ENCODE measurements at regions not wholly inside any gene's neighbourhood (a gene's known extent, or its start where the extent isn't known, plus 50 kb on each side); places are given as distances from the start of the nearest gene placed in this dataset.

DNA sequence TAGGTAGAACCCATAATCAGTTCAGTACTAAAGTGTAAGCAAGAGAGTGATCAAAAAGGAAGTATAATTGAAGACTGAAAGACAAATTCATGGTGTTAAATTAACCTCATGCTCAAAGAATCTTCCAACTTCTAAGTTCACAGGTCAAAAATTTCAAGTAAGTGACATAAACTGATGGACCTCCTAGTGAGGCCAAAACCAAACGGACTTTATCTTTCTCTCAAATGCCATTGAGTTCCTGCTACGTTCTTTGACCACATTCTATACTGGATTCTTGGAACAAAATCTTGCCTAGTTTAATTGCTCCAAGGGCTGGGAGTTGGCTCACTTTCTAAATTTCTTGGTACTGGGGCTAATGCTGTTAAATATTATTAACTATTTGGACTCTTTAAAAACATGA, 794.9 kb downstream of the TLE4 start (continued):
- no peak for TF ChIP-seq EP300 (IDR thresholded peaks at IDR 0.05; ENCODE audit: borderline replicate concordance in 1 of 2, control insufficient read depth in 1 of 2, low read depth in 2 of 2, low read length in 2 of 2)
- TF ChIP-seq BRCA1 (IDR thresholded peaks at IDR 0.05; ENCODE audit: low read depth, low read length), result no peak
- TF ChIP-seq JUNB (IDR thresholded peaks at IDR 0.05), result no peak
- no peak for TF ChIP-seq ZNF24 (IDR thresholded peaks at IDR 0.05)
- TF ChIP-seq CREM (IDR thresholded peaks at IDR 0.05; ENCODE audit: low read depth), result no peak
- TF ChIP-seq ZNF207 (IDR thresholded peaks at IDR 0.05; ENCODE audit: borderline replicate concordance), result no peak

GRCh38 chr9:80359941-80360881, 788.4 kb downstream of the TLE4 start:
- SMC1A ChIA-PET (ENCODE audit: uncharacterized antibody, unreplicated experiment), result no interaction called here

More at GRCh38 chr9:80359941-80360881, 788.4 kb downstream of the TLE4 start:
- Histone ChIP-seq H3K4me1 (ENCODE audit: control insufficient read depth, insufficient read depth, low read length) (no peaks in the 10 kb centered on the region), H3K9ac (ENCODE audit: control insufficient read depth, insufficient read depth, low read length) (no peak overlapping the region), H2AFZ (ENCODE audit: control insufficient read depth, low read depth, low read length) (no peak overlapping the region), H3K79me2 (ENCODE audit: control insufficient read depth, insufficient read depth, low read length) (no peaks in the 10 kb centered on the region), H3K27ac (ENCODE audit: control insufficient read depth, insufficient read depth) (no peak overlapping the region), H3K27me3 (replicated peaks in 1 of 2; ENCODE audit: control insufficient read depth in 2 of 2, insufficient read depth in 2 of 2, low read length in 1 of 2) (no peaks in the 10 kb centered on the region), H3K4me3 (no peak overlapping the region), H3K9me3 (replicated peaks; ENCODE audit: control insufficient read depth, insufficient read depth, low read length) (no peaks in the 10 kb centered on the region), H3K4me2 (ENCODE audit: control insufficient read depth, insufficient read depth) (no peak overlapping the region), H3K36me3 (ENCODE audit: control insufficient read depth in 2 of 2, insufficient read depth in 2 of 2, low read length in 1 of 2) (no peaks in the 10 kb centered on the region), H4K20me1 (ENCODE audit: control insufficient read depth, insufficient read depth) (no peaks in the 10 kb centered on the region)
- BruUV-seq (replicated peaks), result no TSS peak
- POLR2A ChIA-PET, result no interaction called here
- TF ChIP-seq TBL1XR1 (IDR thresholded peaks at IDR 0.05; ENCODE audit: low read depth, low read length) (no peak), RAD21 (IDR thresholded peaks at IDR 0.05; ENCODE audit: insufficient read depth, low read depth, low read length) (no peak), FOXM1 (IDR thresholded peaks at IDR 0.05; ENCODE audit: low read depth, low read length) (no peak), RCOR1 (conservative IDR thresholded peaks at IDR 0.05; ENCODE audit: low read depth, low read length) (no peak), MYC (IDR thresholded peaks at IDR 0.05; ENCODE audit: insufficient read depth, insufficient read length, insufficient replicate concordance, low read length, severe bottlenecking) (no peak), KLF5 (IDR thresholded peaks at IDR 0.05; ENCODE audit: partially characterized antibody) (no peak), NFYA (IDR thresholded peaks at IDR 0.05; ENCODE audit: borderline replicate concordance, low read depth, low read length) (no peak), NBN (IDR thresholded peaks at IDR 0.05) (no peak), LARP7 (IDR thresholded peaks at IDR 0.05) (no peak), BACH1 (IDR thresholded peaks at IDR 0.05; ENCODE audit: borderline replicate concordance) (no peak), NRF1 (conservative IDR thresholded peaks at IDR 0.05; ENCODE audit: low read depth, low read length) (no peak), PKNOX1 (IDR thresholded peaks at IDR 0.05) (no peak), ZNF384 (IDR thresholded peaks at IDR 0.05; ENCODE audit: borderline replicate concordance, low read depth, low read length) (no peak)
- intact Hi-C loops (cut with micrococcal nuclease; ENCODE audit: unreplicated experiment), result loop anchor here (5.0 kb wide), 1 partner anchor 42 kb away; no protein-coding TSS in a partner anchor
- WGBS (ENCODE audit: insufficient coverage, insufficient replicate concordance, low lambda C conversion rate, missing lambda C conversion rate), result 65% methylated on average over 35 of the region's 35 CpGs
- no peak for DNase-seq (ENCODE audit: low read depth, low spot score)
- CTCF ChIA-PET, result interaction anchor here (0.6 kb wide), 1 partner anchor 60 kb away, joined by 3 read pairs; no protein-coding TSS in a partner anchor
- ATAC-seq, result no peak
- RAD21 ChIA-PET (ENCODE audit: unreplicated experiment), result no interaction called here
- in situ Hi-C loops (cut with MboI), result no loop called here
- no peak for FAIRE-seq

Measured in GM12878 (cell line).